Endodermal cell (in vitro differentiated cells): ENCODE measurements at regions not wholly inside any gene's neighbourhood (a gene's known extent, or its start where the extent isn't known, plus 50 kb on each side); places are given as distances from the start of the nearest gene placed in this dataset.
A peak's percentile ranks its signal among the peaks of the same experiment; 100 is the strongest.

ENCODE experiments used
- DNase-seq: peaks from one replicate; pipeline ENCODE4 v3.0.0-alpha.2; 2017
- H3K27ac ChIP-seq: 2 replicates; pipeline ENCODE4 v1.5.1; 2013; ENCODE audit warnings: mild to moderate bottlenecking, low read depth, low read length, moderate library complexity
- H3K27me3 ChIP-seq: 2 replicates; pipeline ENCODE4 v1.6.1; 2013; ENCODE audit warnings: mild to moderate bottlenecking, low read length, moderate library complexity; ENCODE audit not compliant: insufficient read depth, control insufficient read depth, poor library complexity, severe bottlenecking
- H3K36me3 ChIP-seq: 2 replicates; pipeline ENCODE4 v1.7.0; 2013; ENCODE audit warnings: mild to moderate bottlenecking, low read length, moderate library complexity; ENCODE audit not compliant: control insufficient read depth, insufficient read depth
- H3K4me1 ChIP-seq: one replicate; pipeline ENCODE4 v1.7.0; 2013; ENCODE audit warnings: low read length; ENCODE audit not compliant: control insufficient read depth, insufficient read depth
- H3K4me3 ChIP-seq: 2 replicates; pipeline ENCODE4 v1.5.1; 2013; ENCODE audit warnings: mild to moderate bottlenecking, low read length, moderate library complexity
- H3K9ac ChIP-seq: 2 replicates; pipeline ENCODE4 v1.6.1; 2013; ENCODE audit warnings: mild to moderate bottlenecking, low read length, moderate library complexity; ENCODE audit not compliant: poor library complexity, severe bottlenecking; ENCODE audit errors: extremely low read depth
- H3K9me3 ChIP-seq: 2 replicates; pipeline ENCODE4 v1.6.1; 2013; ENCODE audit warnings: mild to moderate bottlenecking, low read length, moderate library complexity; ENCODE audit not compliant: control insufficient read depth
- H3K27ac Mint-ChIP-seq: 2 replicates; pipeline ENCODE4 v1.8.0; 2020; ENCODE audit warnings: mixed read lengths
- H3K27me3 Mint-ChIP-seq: 2 replicates; pipeline ENCODE4 v1.8.0; 2021; ENCODE audit warnings: mild to moderate bottlenecking, mixed read lengths; ENCODE audit not compliant: insufficient read depth
- H3K36me3 Mint-ChIP-seq: 2 replicates; pipeline ENCODE4 v1.8.0; 2020; ENCODE audit warnings: low read depth, mixed read lengths
- H3K4me1 Mint-ChIP-seq: 2 replicates; pipeline ENCODE4 v1.8.0; 2020; ENCODE audit warnings: mixed read lengths
- H3K4me3 Mint-ChIP-seq: 2 replicates; pipeline ENCODE4 v1.8.0; 2020; ENCODE audit warnings: mild to moderate bottlenecking, moderate library complexity, mixed read lengths
- H3K9me3 Mint-ChIP-seq: 2 replicates; pipeline ENCODE4 v1.8.0; 2020; ENCODE audit warnings: mild to moderate bottlenecking, mixed read lengths
- WGBS, 2 experiments: methylation state at CpG; one replicate each; pipeline versions ENCODE4 v1.1.5 to v1.1.7; 2013; ENCODE audit warnings: missing lambda C conversion rate in 2 of 2, mixed read lengths in 1 of 2; ENCODE audit not compliant: insufficient coverage in 1 of 2, insufficient read length in 1 of 2; 5-methylcytosine and 5-hydroxymethylcytosine counted together
- TF ChIP-seq, protein P1 (sequence below): fragments of 200-600 bp; sonication (generic); conservative IDR thresholded peaks from 2 replicates; pipeline ENCODE4 v1.5.0; 2021; ENCODE audit warnings: antibody characterized with exemption, mild to moderate bottlenecking

DNA sequence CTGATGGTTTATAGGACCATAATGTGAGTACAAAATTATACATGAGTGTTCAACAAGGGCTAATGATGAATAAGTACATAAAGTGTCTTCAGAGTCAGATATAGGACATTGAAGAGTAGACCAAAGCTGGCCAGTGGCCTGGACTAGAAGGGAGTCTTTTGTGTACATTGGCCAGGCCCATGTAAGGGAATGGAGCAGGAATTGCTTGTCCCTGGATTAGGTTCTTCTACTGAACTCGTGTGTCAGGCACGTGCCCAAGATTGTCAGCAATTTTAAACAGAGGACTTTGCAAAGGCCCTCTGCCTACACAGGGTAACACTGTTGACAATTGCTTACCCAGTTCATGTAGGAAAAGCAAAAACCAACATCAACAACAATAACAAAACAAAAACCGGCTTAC, 196.0 kb upstream of the SEL1L start:
- 96 to 100% methylated on average over 2 to 3 of the region's 3 CpGs for WGBS, 2 experiments
- Histone ChIP-seq H3K36me3 (no peaks in the 10 kb centered on the region), H3K4me1 (no peaks in the 10 kb centered on the region), H3K27me3 (no peaks in the 10 kb centered on the region), H3K9me3 (peaks cover 6% of the 10 kb centered on the region), H3K27ac (no peak overlapping the region), H3K9ac (no peak overlapping the region), H3K4me3 (no peak overlapping the region)
- Mint-ChIP-seq H3K27me3 (no peaks in the 10 kb centered on the region), H3K4me3 (no peak overlapping the region), H3K9me3 (peaks cover 7% of the 10 kb centered on the region), H3K36me3 (no peaks in the 10 kb centered on the region), H3K27ac (no peak overlapping the region), H3K4me1 (no peaks in the 10 kb centered on the region)
- TF ChIP-seq, protein P1, sequence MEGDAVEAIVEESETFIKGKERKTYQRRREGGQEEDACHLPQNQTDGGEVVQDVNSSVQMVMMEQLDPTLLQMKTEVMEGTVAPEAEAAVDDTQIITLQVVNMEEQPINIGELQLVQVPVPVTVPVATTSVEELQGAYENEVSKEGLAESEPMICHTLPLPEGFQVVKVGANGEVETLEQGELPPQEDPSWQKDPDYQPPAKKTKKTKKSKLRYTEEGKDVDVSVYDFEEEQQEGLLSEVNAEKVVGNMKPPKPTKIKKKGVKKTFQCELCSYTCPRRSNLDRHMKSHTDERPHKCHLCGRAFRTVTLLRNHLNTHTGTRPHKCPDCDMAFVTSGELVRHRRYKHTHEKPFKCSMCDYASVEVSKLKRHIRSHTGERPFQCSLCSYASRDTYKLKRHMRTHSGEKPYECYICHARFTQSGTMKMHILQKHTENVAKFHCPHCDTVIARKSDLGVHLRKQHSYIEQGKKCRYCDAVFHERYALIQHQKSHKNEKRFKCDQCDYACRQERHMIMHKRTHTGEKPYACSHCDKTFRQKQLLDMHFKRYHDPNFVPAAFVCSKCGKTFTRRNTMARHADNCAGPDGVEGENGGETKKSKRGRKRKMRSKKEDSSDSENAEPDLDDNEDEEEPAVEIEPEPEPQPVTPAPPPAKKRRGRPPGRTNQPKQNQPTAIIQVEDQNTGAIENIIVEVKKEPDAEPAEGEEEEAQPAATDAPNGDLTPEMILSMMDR: no peak
- no peak for DNase-seq

DNA sequence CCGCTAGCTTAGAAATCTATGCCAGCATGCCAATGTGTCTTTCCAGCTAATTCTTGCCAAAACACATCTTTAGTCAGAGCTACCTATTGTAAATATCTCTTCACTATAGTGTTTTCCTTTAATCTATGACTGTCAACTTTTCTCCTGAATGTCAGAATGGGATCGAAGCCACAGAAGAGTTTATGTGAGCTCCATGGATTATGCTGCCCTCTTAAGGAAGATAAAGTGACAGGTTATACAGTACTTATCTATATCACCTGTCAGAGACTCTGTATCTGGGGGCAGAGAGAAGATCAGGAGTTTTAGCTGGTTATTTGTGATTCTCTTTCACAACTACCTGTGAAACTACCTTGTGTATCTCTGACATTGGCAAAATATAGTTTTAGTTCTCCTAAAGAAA, 204.3 kb upstream of the SEL1L start:
- Histone ChIP-seq H3K36me3 (no peaks in the 10 kb centered on the region), H3K9ac (no peak overlapping the region), H3K4me3 (no peak overlapping the region), H3K27me3 (no peaks in the 10 kb centered on the region), H3K9me3 (peaks cover 6% of the 10 kb centered on the region), H3K4me1 (no peaks in the 10 kb centered on the region), H3K27ac (no peak overlapping the region)
- WGBS, 2 experiments: 83 to 100% methylated on average over 1 to 2 of the region's 2 CpGs
- Mint-ChIP-seq H3K4me1 (no peaks in the 10 kb centered on the region), H3K27ac (no peak overlapping the region), H3K4me3 (no peak overlapping the region), H3K27me3 (no peaks in the 10 kb centered on the region), H3K36me3 (no peaks in the 10 kb centered on the region), H3K9me3 (peaks cover 7% of the 10 kb centered on the region)
- DNase-seq: no peak
- TF ChIP-seq, protein P1: peak; percentile 32

DNA sequence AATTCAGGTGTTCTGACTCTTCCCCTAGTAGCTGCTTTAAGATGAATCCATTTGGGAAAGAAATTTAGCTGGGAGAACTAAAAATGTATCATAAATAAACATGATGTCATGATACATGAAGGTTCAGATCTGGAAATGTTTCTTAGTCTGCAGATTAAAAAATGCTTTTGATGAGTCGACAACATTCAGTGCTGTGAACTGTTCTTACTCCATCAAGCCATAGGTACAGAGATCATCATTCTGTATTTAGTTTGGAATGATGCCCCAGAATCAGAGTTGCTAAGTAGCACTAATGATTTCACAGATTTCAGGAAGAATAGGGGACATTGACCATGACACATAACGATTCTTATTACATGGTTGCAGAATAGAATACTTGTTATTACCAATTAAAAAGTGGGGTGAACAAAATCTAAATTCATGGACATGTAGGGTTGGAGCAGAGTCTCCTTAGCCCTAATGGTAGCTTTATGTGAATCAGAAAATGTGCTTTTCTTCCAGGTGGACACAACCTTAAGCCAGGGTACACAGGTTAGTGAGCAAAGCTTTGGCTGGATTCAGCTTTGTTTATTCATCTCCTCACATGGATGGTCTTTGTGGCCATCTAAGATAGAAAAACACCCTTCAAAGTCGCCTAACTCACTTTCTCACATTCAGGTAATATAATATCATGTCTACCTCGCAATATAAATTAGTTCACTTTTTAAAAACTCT, 205.4 kb upstream of the SEL1L start:
- no peaks in the 10 kb centered on the region for H3K36me3 Mint-ChIP-seq
- TF ChIP-seq, protein P1: no peak
- Histone ChIP-seq H3K9ac (no peak overlapping the region), H3K9me3 (no peaks in the 10 kb centered on the region), H3K4me1 (no peaks in the 10 kb centered on the region), H3K27ac (no peak overlapping the region), H3K4me3 (no peak overlapping the region), H3K36me3 (no peaks in the 10 kb centered on the region), H3K27me3 (no peaks in the 10 kb centered on the region)
- H3K27me3 Mint-ChIP-seq: no peaks in the 10 kb centered on the region
- no peak overlapping the region for H3K4me3 Mint-ChIP-seq
- 98 to 100% methylated on average over 2 to 4 of the region's 4 CpGs for WGBS, 2 experiments
- DNase-seq: no peak
- H3K9me3 Mint-ChIP-seq: peaks cover 2% of the 10 kb centered on the region
- no peak overlapping the region for H3K27ac Mint-ChIP-seq
- no peaks in the 10 kb centered on the region for H3K4me1 Mint-ChIP-seq
